Osteoblast (primary cell): ENCODE measurements at regions not wholly inside any gene's neighbourhood (a gene's known extent, or its start where the extent isn't known, plus 50 kb on each side); places are given as distances from the start of the nearest gene placed in this dataset.

ENCODE experiments used
- DNase-seq: peaks from one replicate; pipeline ENCODE4 v3.0.0; 2011; ENCODE audit warnings: low spot score, mixed read lengths; ENCODE audit not compliant: insufficient read length; ENCODE audit errors: missing footprints
- H2AFZ ChIP-seq: 2 replicates; pipeline ENCODE4 v1.6.0; 2011; ENCODE audit warnings: mild to moderate bottlenecking, low read length
- H3K27ac ChIP-seq: 2 replicates; pipeline ENCODE4 v1.5.1; 2011; ENCODE audit warnings: mild to moderate bottlenecking, low read depth, low read length, moderate library complexity
- H3K27me3 ChIP-seq: 2 replicates; pipeline ENCODE4 v1.6.0; 2012; ENCODE audit warnings: mild to moderate bottlenecking, control low read depth, inconsistent platforms, low read length, moderate library complexity; ENCODE audit not compliant: insufficient read depth
- H3K36me3 ChIP-seq: 2 replicates; pipeline ENCODE4 v1.5.1; 2011; ENCODE audit warnings: mild to moderate bottlenecking, low read length, control low read depth, moderate library complexity; ENCODE audit not compliant: insufficient read depth
- H3K4me1 ChIP-seq: 2 replicates; pipeline ENCODE4 v1.5.1; 2011; ENCODE audit warnings: mild to moderate bottlenecking, low read length, control low read depth, moderate library complexity; ENCODE audit not compliant: insufficient read depth
- H3K4me2 ChIP-seq: 2 replicates; pipeline ENCODE4 v1.6.0; 2011; ENCODE audit warnings: mild to moderate bottlenecking, low read length; ENCODE audit not compliant: insufficient read depth
- H3K4me3 ChIP-seq: fragments of 200-600 bp; sonication (generic); 3 replicates; pipeline ENCODE4 v1.5.1; 2012; ENCODE audit warnings: mild to moderate bottlenecking, low read length, inconsistent platforms; ENCODE audit not compliant: insufficient read depth
- H3K79me2 ChIP-seq: 2 replicates; pipeline ENCODE4 v1.6.0; 2012; ENCODE audit warnings: mild to moderate bottlenecking, low read length, control low read depth, inconsistent platforms; ENCODE audit not compliant: insufficient read depth
- H3K9me3 ChIP-seq: 2 replicates; pipeline ENCODE4 v1.5.1; 2011; ENCODE audit warnings: low read depth, low read length, control low read depth
- H4K20me1 ChIP-seq: 2 replicates; pipeline ENCODE4 v1.6.0; 2012; ENCODE audit warnings: mild to moderate bottlenecking, low read length, control low read depth; ENCODE audit not compliant: insufficient read depth
- CTCF ChIP-seq: IDR thresholded peaks from 2 replicates; pipeline ENCODE4 v1.5.1; 2011; ENCODE audit warnings: mild to moderate bottlenecking, low read depth, low read length, moderate library complexity; ENCODE audit errors: extremely low read depth

DNA sequence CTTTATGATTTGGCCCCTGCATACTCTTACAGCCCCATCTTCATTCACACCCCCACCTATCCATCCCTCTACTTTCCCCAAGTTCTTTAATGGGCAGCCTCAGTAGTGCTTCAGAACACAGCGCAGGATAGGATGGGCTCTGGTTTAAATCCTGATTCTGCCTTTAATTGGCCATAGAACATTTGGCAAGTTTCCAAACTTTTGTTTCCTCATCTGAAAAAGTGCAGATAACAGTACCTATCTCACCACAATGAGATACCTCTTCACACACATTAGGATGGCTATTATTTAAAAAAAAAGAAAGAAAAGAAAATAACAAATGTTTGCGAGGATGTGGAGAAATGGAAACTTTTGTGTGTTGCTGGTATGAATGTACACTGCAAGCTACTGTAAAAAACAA is 142.5 kb upstream of the VANGL1 start:
- no peak overlapping the region for H2AFZ ChIP-seq
- no peaks in the 10 kb centered on the region for H3K79me2 ChIP-seq
- no peaks in the 10 kb centered on the region for H3K36me3 ChIP-seq
- no peaks in the 10 kb centered on the region for H3K27me3 ChIP-seq
- H4K20me1 ChIP-seq, result no peaks in the 10 kb centered on the region
- H3K27ac ChIP-seq, result no peak overlapping the region
- peaks cover 30% of the 10 kb centered on the region for H3K4me1 ChIP-seq
- no peak overlapping the region for H3K4me2 ChIP-seq
- TF ChIP-seq CTCF, result no peak
- DNase-seq, result no peak
- no peaks in the 10 kb centered on the region for H3K9me3 ChIP-seq
- no peak overlapping the region for H3K4me3 ChIP-seq

GRCh38 chr1:115496904-115497527 is 144.8 kb upstream of the VANGL1 start:
- DNase-seq, result peak; percentile 65
- Histone ChIP-seq H3K79me2 (no peaks in the 10 kb centered on the region), H2AFZ (no peak overlapping the region), H4K20me1 (no peaks in the 10 kb centered on the region), H3K4me3 (no peak overlapping the region), H3K27ac (peak overlapping the region; percentile 69), H3K4me2 (peak overlapping the region; percentile 7), H3K27me3 (no peaks in the 10 kb centered on the region), H3K9me3 (no peaks in the 10 kb centered on the region), H3K4me1 (peaks cover 37% of the 10 kb centered on the region), H3K36me3 (no peaks in the 10 kb centered on the region)
- TF ChIP-seq CTCF, result no peak

DNA sequence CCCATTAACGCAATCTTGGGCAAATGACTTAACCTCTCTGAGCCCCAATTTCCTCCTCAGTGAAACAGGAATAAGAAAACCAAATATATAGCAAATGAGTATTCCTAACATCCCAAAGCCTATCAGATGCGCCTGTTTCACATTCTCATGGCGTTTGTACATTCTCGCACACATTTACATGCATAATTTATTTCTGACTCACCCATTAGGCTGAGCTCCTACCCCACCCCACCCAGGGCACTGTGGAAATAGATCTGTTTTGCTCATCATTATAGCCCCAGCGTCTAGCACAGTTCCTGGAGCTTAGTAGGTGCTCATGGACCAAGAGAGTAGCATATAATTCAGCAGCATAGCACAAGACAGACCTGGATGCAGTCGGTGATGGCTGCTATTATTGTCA is 146.1 kb upstream of the VANGL1 start:
- TF ChIP-seq CTCF, result no peak
- peak; percentile 78 for DNase-seq
- Histone ChIP-seq H4K20me1 (no peaks in the 10 kb centered on the region), H2AFZ (no peak overlapping the region), H3K4me1 (peaks cover 37% of the 10 kb centered on the region), H3K4me3 (no peak overlapping the region), H3K27me3 (no peaks in the 10 kb centered on the region), H3K9me3 (no peaks in the 10 kb centered on the region), H3K36me3 (no peaks in the 10 kb centered on the region), H3K27ac (peak overlapping the region; percentile 69), H3K79me2 (no peaks in the 10 kb centered on the region), H3K4me2 (peak overlapping the region; percentile 19)

DNA sequence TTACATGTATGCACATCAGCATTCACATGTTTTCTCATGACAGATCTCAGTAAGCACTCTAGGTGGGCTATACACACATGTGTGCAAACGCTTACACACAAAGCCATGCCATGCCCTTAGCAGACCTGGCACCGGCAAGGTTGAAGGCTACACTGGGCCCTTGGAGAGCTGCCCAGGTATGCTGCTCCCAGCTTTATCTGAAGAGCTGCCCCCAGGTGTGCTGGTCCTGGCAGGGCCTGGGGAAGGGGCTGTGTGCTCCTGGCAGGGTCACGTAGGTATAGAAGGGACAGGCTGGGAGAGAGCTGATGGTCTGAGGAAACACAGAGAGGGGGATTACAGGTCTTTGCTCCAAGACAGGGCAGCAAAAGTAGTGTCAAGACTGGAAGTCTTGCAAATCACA is 146.7 kb upstream of the VANGL1 start:
- H4K20me1 ChIP-seq, result no peaks in the 10 kb centered on the region
- peak overlapping the region; percentile 69 for H3K27ac ChIP-seq
- no peak overlapping the region for H3K4me3 ChIP-seq

More for the DNA sequence above, 146.7 kb upstream of the VANGL1 start:
- no peaks in the 10 kb centered on the region for H3K36me3 ChIP-seq
- no peaks in the 10 kb centered on the region for H3K9me3 ChIP-seq
- no peak for TF ChIP-seq CTCF
- peaks cover 37% of the 10 kb centered on the region for H3K4me1 ChIP-seq
- no peak overlapping the region for H3K4me2 ChIP-seq
- H2AFZ ChIP-seq, result no peak overlapping the region
- H3K27me3 ChIP-seq, result no peaks in the 10 kb centered on the region
- H3K79me2 ChIP-seq, result no peaks in the 10 kb centered on the region
- no peak for DNase-seq
